SK-N-MC (cell line): ENCODE measurements at regions not wholly inside any gene's neighbourhood (a gene's known extent, or its start where the extent isn't known, plus 50 kb on each side); places are given as distances from the start of the nearest gene placed in this dataset.

Experiments
- EZH2 ChIP-seq: fragments of 200-600 bp; sonication (generic); IDR thresholded peaks from one replicate; pipeline ENCODE4 v1.6.1; 2017; ENCODE audit warnings: antibody characterized with exemption
- FOXP2 ChIP-seq: optimal IDR thresholded peaks from 2 replicates; pipeline ENCODE3; 2011; ENCODE audit warnings: mild to moderate bottlenecking, moderate library complexity; ENCODE audit not compliant: insufficient read depth; ENCODE audit errors: extremely low read length, control extremely low read depth
- POLR2AphosphoS5 ChIP-seq: IDR thresholded peaks from 2 replicates; pipeline ENCODE4 v1.6.1; 2012; ENCODE audit warnings: mild to moderate bottlenecking, low read depth, low read length, borderline replicate concordance

- no peak for TF ChIP-seq EZH2
- TF ChIP-seq FOXP2 = no peak
- TF ChIP-seq POLR2AphosphoS5 = no peak
Measured at GRCh38 chr2:59674100-59674499, 879.4 kb downstream of the BCL11A start.
